GM21717 (cell line): ENCODE measurements at regions not wholly inside any gene's neighbourhood (a gene's known extent, or its start where the extent isn't known, plus 50 kb on each side); places are given as distances from the start of the nearest gene placed in this dataset.
A peak's percentile ranks its signal among the peaks of the same experiment; 100 is the strongest.
"Not testable (repeated sequence)": the region's sequence is repeated elsewhere in the genome, so short reads cannot be mapped to it uniquely, and the experiment has no call there.

ENCODE experiments used
- ATAC-seq: cut with Tn5 transposase; IDR thresholded peaks from one replicate; pipeline ENCODE4 v1.9.1; 2021; ENCODE audit warnings: mild to moderate bottlenecking, moderate library complexity; ENCODE audit not compliant: unreplicated experiment

DNA sequence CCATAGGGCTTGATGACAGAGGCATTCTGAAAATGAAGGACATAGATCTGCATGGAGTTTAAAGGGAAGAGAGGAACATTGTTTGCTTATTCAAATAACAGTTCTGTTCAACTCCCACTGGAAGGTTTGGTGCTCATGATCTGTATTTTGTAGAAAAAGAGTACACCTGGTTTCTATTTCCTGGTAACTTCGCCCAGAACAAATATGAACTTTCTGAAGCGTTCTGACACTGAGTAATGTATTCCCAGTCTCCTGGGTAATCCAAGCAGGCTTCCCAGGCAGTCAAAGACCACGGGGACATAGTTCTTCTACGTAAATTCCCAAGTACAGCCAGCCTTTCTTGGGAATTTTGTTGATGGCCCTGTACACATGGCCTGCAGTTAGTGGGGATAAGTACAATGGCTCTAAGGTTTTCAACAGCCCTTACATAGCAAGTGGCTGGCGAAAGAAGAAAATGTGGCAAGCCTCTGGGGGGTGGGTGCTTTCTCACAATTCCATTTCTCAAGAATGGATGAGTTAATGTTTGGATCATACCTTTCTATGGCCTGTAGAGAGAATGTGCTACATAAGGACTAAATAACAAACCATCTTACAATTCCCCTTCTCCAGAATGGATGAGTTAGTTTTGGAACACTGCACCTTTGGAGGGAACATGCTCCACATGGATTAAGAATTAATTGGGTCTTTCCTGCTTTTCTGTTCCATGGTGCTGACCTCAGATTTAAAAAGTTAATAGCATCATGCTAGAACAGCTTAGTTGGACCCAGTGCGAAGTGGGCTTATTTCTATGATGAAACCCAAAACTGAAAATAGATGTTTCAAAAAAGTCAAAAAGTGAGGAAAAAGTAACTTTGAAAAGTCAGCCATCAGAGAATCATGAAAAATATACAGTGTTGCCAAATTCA, 52.7 kb downstream of the COL6A6 start:
- no peak for ATAC-seq

GRCh38 chr3:130572769-130573168, 55.8 kb downstream of the COL6A6 start:
- ATAC-seq: no peak

DNA sequence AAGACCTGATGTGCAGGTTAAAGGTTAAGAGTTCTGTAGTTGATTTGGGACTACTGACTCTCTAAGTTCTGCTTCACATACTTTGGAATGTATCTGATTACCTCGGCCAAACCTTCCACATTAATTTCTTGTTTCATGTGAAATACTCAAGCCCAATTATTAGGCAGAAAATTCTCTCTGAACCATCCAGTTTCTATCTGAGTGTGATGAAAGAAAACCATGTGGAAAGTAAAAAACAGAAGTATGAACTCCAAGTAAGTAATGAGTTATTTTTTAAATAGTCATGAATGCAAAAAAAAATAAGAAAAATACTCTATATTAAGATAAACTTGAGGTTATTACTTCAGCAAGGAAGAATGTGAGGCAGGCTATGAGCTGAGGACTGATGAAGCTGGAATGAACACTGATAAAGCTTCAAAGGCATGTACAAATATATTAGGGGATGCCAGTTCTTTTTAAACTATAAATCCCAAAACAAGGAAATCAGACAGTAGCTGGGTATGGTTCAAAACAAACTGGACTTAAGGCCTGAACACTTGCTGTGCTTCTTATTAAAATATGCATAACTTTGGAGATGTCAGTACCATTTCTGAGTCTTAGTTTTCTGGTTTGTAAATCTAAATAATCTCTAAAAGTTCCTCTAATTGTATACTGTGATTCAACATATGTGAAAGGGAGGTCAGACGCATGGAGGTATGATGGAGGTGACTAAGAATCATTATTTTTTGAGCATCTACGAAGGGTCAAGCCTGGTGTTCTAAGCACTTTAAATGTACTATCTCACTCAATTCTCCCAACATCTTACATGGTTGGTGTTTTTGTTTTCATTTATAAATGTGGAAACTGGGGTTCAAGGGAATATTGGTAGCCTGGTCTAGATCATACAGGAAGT, 59.6 kb downstream of the COL6A6 start:
- no peak for ATAC-seq

GRCh38 chr3:130582457-130583153, 65.6 kb downstream of the COL6A6 start:
- ATAC-seq: peak; percentile 88

DNA sequence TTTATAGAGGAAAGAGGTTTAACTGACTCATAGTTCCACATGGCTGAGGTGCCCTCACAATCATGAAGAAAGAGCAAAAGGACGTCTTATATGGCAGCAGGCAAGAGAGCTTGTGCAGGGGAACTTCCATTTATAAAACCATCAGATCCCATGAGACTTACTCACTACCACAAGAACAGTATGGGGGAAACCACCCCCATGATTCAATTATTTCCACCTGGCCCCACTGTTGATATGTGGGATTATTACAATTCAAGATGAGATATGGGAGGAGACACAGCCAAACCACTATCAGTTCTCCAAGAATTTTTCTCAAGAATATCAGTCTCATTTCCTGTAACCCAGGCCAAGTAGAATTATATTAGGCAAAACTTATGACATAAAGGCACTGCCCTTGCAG, 77.8 kb downstream of the COL6A6 start:
- ATAC-seq: not testable (repeated sequence)

- ATAC-seq: no peak
Measured at GRCh38 chr3:130596484-130596883, 79.5 kb downstream of the COL6A6 start.

- ATAC-seq: no peak
Measured at GRCh38 chr3:130601442-130601971, 84.5 kb downstream of the COL6A6 start.

- ATAC-seq: no peak
Measured at GRCh38 chr3:130604806-130605205, 87.8 kb downstream of the COL6A6 start.

- ATAC-seq: no peak
Measured at GRCh38 chr3:130606336-130606735, 89.4 kb downstream of the COL6A6 start.

DNA sequence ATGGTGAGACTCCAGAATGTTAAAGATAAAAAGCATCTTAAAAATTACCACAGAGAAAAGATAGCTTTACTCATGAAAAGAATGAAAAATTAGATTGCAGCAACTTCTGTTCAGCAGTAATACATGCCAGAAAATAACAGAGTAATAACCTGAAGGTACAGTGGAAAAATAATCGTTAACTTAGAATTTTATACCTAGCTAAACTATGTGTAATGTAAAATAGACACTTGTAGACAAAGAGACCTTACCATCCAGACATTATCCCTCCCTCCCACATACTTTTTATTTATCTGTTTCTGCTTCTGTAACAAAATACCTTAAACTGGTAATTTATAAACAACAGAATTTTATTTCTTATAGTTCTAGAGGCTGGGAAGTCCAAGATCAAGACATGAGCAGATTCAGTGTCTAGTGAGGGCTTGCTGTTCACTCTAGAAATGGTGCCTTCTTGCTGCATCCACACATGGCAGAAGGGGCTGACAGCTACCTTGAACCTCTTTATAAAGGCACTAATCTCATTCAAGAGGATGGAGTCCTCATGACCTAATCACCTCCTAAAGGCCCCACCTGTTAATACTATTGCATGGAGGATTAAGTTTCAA, 90.7 kb downstream of the COL6A6 start:
- no peak for ATAC-seq

DNA sequence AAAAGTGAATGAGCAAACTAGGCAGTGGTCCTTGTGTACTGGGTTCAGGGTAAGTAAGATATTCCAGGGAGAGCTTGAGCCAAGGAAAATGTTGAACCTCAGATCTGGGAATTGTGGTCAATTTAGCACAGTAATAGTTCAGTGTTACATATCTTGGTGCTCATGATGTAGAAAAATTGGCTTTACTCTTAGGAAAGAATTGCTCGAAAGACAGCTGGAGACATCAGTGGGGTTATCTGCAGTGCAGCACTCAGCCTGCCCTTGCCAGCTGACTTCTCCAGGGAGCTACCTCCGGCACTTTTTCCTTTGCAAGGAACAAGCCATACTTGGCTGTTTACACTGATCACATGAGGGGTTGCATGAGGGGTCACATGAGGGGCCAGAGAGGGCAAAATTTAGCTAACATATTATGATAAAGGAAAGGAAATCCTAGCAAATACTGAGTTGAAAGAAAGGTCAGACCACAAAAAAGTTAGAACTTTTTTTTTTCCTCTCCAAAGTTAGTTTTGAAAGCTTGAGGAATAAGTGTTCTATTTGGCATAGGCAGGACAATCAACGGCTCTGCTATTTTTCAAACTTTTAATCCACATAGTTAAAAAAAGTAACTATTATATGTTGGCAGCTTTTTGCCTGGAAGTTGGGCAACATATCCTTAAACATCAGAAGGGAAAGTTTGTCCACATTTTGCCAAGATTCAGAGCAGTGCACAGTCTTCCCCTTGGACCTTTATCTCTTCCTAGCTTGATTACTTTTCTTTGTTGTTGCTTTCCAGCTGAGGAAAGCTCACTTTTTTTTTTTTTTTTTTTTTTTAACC, 92.4 kb downstream of the COL6A6 start:
- ATAC-seq: no peak

GRCh38 chr3:130619196-130619595, 102.2 kb downstream of the COL6A6 start:
- ATAC-seq: no peak

GRCh38 chr3:130621824-130622223, 104.8 kb downstream of the COL6A6 start:
- no peak for ATAC-seq

DNA sequence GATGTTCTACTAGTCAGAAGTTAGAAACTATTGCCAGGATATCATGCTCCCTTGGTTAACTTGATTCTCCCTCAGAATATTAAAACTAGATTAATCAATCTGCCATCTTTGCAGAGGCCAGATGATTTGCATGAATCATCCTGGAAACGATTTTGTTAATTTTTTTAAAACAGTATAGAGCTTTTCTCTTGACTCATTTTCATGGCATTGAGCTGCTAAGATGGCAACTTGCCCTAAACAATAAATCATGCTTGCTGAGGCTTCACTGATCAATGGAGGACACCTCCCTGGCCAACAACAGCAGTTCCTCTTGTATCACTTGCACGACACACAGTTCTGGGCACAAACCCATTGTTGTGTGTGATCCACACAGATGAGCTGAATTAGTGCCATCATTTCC, 109.1 kb downstream of the COL6A6 start:
- no peak for ATAC-seq

- ATAC-seq: no peak
Measured at GRCh38 chr3:130627143-130627855, 110.3 kb downstream of the COL6A6 start.

- no peak for ATAC-seq
Measured at GRCh38 chr3:130627882-130628281, 110.9 kb downstream of the COL6A6 start.
